ENCODE measurements at regions not wholly inside any gene's neighbourhood (a gene's known extent, or its start where the extent isn't known, plus 50 kb on each side); places are given as distances from the start of the nearest gene placed in this dataset.

- no peak overlapping the region for H3K4me3 ChIP-seq (replicated peaks; ENCODE audit: low read depth, low read length)
- no peak for TF ChIP-seq CTCF (IDR thresholded peaks at IDR 0.05; ENCODE audit: low read length, missing control alignments)
- DNase-seq (ENCODE audit: low read depth) = no peak
Measured at GRCh38 chr2:5315041-5315440, 377.1 kb upstream of the SOX11 start.

DNA sequence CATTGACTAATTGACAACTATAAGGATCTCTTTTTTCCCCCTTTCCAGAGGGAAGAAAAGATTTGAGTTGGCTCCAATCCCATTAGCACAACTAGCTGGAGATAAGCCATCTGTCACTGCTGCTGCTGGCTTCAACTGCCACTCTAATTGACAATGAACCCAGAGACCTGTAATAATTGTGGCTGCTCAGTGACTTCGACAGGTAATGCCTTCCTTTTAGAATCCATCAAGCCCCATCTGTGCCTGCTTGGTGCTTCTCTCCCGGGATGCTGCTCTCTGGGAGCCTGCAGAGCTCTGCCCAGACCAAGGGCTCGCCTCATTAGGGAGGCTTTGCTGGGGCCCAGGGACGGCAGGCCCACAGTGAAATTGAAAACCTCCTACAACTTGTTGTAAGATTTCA is 376.7 kb upstream of the SOX11 start:
- TF ChIP-seq CTCF (IDR thresholded peaks at IDR 0.05; ENCODE audit: low read length, missing control alignments) = no peak
- no peak for DNase-seq (ENCODE audit: low read depth)
- no peak overlapping the region for H3K4me3 ChIP-seq (replicated peaks; ENCODE audit: low read depth, low read length)

GRCh38 chr2:5316001-5316490 is 376.1 kb upstream of the SOX11 start:
- no peak overlapping the region for H3K4me3 ChIP-seq (replicated peaks; ENCODE audit: low read depth, low read length)
- no peak for TF ChIP-seq CTCF (IDR thresholded peaks at IDR 0.05; ENCODE audit: low read length, missing control alignments)
- no peak for DNase-seq (ENCODE audit: low read depth)

DNA sequence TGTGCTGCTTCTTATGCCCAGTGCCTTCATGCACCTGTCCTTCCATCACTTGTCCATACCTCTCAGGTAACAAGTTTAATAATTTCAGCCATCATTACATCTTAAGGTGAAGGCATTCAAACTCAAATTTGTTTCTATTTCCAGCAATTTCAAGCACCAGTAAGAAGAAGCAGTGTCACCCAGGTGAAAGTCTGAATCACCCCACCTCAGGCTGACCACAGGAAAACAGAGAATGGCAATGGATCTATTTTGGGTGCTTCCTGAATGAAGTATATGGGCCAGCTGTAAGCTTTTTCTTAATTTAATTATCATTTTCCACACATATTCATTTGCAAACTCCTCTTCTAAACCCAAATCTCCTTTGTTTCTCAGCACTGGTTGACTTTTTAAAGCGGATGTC is 372.7 kb upstream of the SOX11 start:
- DNase-seq (ENCODE audit: low read depth) = no peak
- no peak overlapping the region for H3K4me3 ChIP-seq (replicated peaks; ENCODE audit: low read depth, low read length)
- TF ChIP-seq CTCF (IDR thresholded peaks at IDR 0.05; ENCODE audit: low read length, missing control alignments) = no peak

DNA sequence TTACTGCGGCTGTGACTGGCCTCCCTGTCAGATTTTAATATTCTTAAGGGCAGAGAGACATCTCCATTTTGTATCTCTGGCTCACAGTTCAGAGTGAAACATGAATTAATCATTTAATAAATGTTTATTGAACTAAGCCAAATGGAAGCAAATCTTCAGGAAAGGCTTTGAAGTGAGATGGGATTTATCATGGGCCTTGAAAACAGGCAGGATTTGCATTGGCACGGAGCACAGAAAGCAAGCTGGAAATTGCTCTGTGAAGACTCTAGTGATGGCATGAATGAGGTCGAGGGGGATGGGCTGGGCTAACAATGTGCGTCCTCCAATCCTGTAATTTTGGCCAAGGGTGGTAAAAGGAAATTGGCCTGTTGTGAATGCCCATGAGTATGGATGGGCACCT is 369.8 kb upstream of the SOX11 start:
- no peak for DNase-seq (ENCODE audit: low read depth)
- TF ChIP-seq CTCF (IDR thresholded peaks at IDR 0.05; ENCODE audit: low read length, missing control alignments) = no peak
- no peak overlapping the region for H3K4me3 ChIP-seq (replicated peaks; ENCODE audit: low read depth, low read length)

- no peak for DNase-seq (ENCODE audit: low read depth)
- no peak for TF ChIP-seq CTCF (IDR thresholded peaks at IDR 0.05; ENCODE audit: low read length, missing control alignments)
- no peak overlapping the region for H3K4me3 ChIP-seq (replicated peaks; ENCODE audit: low read depth, low read length)
Measured at GRCh38 chr2:5325523-5325922, 366.7 kb upstream of the SOX11 start.

DNA sequence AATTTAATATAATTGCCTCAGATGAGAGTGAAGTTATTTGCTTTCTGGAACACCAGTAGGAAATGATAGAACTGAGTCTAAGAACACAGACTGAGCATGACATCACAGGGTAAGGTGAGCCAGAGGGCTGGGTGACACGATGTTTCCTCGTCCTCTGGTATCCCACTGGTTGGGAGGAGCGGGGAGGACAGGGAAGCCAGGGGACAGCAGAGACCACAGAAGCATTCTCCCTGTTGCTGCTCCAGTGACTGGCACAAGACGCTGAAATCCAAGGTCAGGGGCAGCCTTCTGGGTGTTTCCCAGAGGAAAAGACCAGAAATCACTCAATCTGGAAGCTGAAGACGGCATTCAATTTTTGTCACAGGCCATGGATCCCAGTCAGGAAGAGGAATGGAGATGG is 363.4 kb upstream of the SOX11 start:
- no peak for TF ChIP-seq CTCF (IDR thresholded peaks at IDR 0.05; ENCODE audit: low read length, missing control alignments)

More for the DNA sequence above, 363.4 kb upstream of the SOX11 start:
- H3K4me3 ChIP-seq (replicated peaks; ENCODE audit: low read depth, low read length) = no peak overlapping the region
- DNase-seq (ENCODE audit: low read depth) = no peak

Data from fibroblast of pulmonary artery (primary cell).